Muscle of arm (tissue), 1 donor: ENCODE measurements at regions not wholly inside any gene's neighbourhood (a gene's known extent, or its start where the extent isn't known, plus 50 kb on each side); places are given as distances from the start of the nearest gene placed in this dataset.
"Not testable (repeated sequence)": the region's sequence is repeated elsewhere in the genome, so short reads cannot be mapped to it uniquely, and the experiment has no call there.

Source experiments
- DNase-seq: peaks from one replicate; pipeline ENCODE4 v3.0.0-alpha.2; 2013

GRCh38 chr6:84353459-84354423 lies 126.3 kb upstream of the CEP162 start:
- no peak for DNase-seq

GRCh38 chr6:84350397-84350796 lies 123.0 kb upstream of the CEP162 start:
- peak; percentile 52 for DNase-seq

- no peak for DNase-seq
Measured at GRCh38 chr6:84349542-84349941, 122.1 kb upstream of the CEP162 start.

- DNase-seq, result no peak
Measured at GRCh38 chr6:84348801-84349200, 121.4 kb upstream of the CEP162 start.

GRCh38 chr6:84346372-84346771 lies 118.9 kb upstream of the CEP162 start:
- no peak for DNase-seq

- no peak for DNase-seq
Measured at GRCh38 chr6:84344005-84344404, 116.6 kb upstream of the CEP162 start.

- DNase-seq, result no peak
Measured at GRCh38 chr6:84340422-84340821, 113.0 kb upstream of the CEP162 start.

GRCh38 chr6:84333842-84334241 lies 106.4 kb upstream of the CEP162 start:
- DNase-seq, result no peak

- no peak for DNase-seq
Measured at GRCh38 chr6:84332139-84333034, 104.9 kb upstream of the CEP162 start.

GRCh38 chr6:84330325-84330724 lies 102.9 kb upstream of the CEP162 start:
- DNase-seq, result no peak

- DNase-seq, result peak; percentile 82
Measured at GRCh38 chr6:84329516-84329915, 102.1 kb upstream of the CEP162 start.

GRCh38 chr6:84329077-84329476 lies 101.6 kb upstream of the CEP162 start:
- DNase-seq, result no peak

GRCh38 chr6:84317463-84317862 lies 90.0 kb upstream of the CEP162 start:
- no peak for DNase-seq

GRCh38 chr6:84314377-84314898 lies 87.0 kb upstream of the CEP162 start:
- DNase-seq, result no peak

- DNase-seq, result no peak
Measured at GRCh38 chr6:84309336-84309735, 81.9 kb upstream of the CEP162 start.

GRCh38 chr6:84304881-84305280 lies 77.4 kb upstream of the CEP162 start:
- no peak for DNase-seq

- not testable (repeated sequence) for DNase-seq
Measured at GRCh38 chr6:84291033-84291432, 63.6 kb upstream of the CEP162 start.

GRCh38 chr6:84284428-84285049 lies 57.1 kb upstream of the CEP162 start:
- DNase-seq, result no peak

- DNase-seq, result no peak
Measured at GRCh38 chr6:84282550-84282949, 55.1 kb upstream of the CEP162 start.

- no peak for DNase-seq
Measured at GRCh38 chr6:84280639-84281038, 53.2 kb upstream of the CEP162 start.

GRCh38 chr6:84280030-84280429 lies 52.6 kb upstream of the CEP162 start:
- DNase-seq, result no peak
